HG03432 (cell line): ENCODE measurements at regions not wholly inside any gene's neighbourhood (a gene's known extent, or its start where the extent isn't known, plus 50 kb on each side); places are given as distances from the start of the nearest gene placed in this dataset.
"Not testable (repeated sequence)": the region's sequence is repeated elsewhere in the genome, so short reads cannot be mapped to it uniquely, and the experiment has no call there.

Experiments
- ATAC-seq: cut with Tn5 transposase; IDR thresholded peaks from one replicate; pipeline ENCODE4 v1.9.1; 2021; ENCODE audit warnings: mild to moderate bottlenecking, moderate library complexity; ENCODE audit not compliant: unreplicated experiment

- ATAC-seq = no peak
These were observed 258.1 kb upstream of the GK2 start for GRCh38 chr4:79666112-79666511.

- no peak for ATAC-seq
These were observed 255.8 kb upstream of the GK2 start for GRCh38 chr4:79663865-79664264.

- ATAC-seq = no peak
These were observed 255.1 kb upstream of the GK2 start for GRCh38 chr4:79663141-79663540.

- ATAC-seq = no peak
These were observed 254.6 kb upstream of the GK2 start for GRCh38 chr4:79662651-79663050.

DNA sequence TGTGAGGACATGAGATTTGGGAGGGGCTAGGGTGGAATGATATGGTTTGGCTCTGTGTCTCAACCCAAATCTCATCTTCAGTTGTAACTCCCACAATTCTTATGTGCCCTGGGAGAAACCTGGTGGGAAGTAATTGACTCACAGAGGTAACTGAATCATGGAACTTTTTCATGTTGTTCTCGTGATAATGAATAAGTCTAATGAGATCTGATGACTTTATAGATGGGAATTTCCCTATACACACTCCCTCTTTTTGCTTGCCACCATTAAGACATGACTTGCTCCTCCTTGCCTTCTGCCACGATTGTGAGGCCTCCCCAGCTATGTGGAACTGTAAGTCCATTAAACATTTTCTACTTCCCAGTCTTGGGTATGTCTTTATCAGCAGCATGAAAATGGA, 253.2 kb upstream of the GK2 start:
- no peak for ATAC-seq

- not testable (repeated sequence) for ATAC-seq
These were observed 251.4 kb upstream of the GK2 start for GRCh38 chr4:79659308-79659870.

DNA sequence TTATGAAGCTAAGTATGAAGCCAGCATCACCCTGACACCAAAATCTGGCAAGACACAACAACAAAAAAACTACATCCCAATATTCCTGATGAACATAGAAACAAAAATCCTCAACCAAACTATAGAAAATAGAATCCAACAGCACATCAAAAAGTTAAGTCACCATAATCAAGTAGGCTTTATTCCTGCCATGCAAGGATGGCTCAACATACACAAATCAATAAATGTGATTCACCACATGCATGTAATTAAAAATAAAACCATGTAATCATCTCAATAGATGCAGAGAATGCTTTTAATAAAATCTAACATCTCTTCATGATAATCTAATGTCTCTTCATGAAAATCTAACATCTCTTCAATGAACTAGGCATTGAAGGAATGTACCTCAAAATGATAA, 249.4 kb upstream of the GK2 start:
- ATAC-seq = no peak

GRCh38 chr4:79653871-79654270, 245.8 kb upstream of the GK2 start:
- no peak for ATAC-seq

GRCh38 chr4:79652738-79653137, 244.7 kb upstream of the GK2 start:
- no peak for ATAC-seq

GRCh38 chr4:79652232-79652631, 244.2 kb upstream of the GK2 start:
- no peak for ATAC-seq

DNA sequence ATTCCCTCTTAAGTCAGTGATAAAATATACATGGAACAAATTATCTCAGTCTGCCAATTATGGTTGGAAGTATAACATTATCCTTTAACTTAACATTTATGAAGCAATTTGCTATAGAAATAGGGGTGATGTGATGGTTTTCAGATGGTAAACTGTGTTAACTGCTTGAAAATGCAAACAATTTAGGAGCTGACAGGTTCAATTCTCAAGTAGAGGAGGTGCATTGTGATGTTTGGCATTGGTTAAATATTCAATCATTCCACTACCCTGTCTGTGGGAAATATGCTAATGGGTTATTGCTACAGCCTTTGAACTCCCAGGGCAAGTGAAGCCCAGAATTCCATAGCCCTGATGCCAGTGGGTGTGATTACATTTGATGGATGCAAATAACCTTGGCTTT, 243.4 kb upstream of the GK2 start:
- no peak for ATAC-seq

DNA sequence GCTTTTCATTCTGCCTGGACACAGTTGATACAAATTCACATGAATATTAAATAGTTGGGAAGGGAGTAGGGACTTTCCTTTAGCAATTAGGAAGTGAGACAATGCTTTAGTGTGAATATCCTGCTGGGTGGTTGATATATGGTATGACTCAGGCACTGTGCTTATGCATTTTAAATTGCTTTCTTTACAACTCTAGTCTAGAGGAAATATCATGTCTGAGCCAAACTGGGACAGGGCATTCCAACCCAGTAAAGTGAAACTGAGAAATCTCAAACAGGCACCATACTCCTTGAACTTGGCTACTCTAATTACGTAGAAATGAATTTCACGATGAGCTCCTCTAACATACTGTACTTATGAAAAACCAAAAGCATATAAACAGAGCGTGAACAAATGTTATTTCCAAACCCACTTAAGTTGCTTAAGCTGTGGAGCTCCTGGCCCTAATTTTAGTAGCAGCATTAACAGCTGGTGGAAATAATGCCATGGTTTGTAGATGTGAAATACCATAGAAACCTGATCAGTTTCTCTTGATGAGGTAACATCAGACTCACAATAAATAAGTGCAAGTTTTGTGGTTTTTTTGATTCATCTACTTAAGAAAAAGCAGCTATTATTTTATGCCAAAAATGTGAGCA, 242.9 kb upstream of the GK2 start:
- ATAC-seq = no peak

GRCh38 chr4:79650217-79650616, 242.2 kb upstream of the GK2 start:
- ATAC-seq = no peak

GRCh38 chr4:79645942-79646341, 237.9 kb upstream of the GK2 start:
- no peak for ATAC-seq

DNA sequence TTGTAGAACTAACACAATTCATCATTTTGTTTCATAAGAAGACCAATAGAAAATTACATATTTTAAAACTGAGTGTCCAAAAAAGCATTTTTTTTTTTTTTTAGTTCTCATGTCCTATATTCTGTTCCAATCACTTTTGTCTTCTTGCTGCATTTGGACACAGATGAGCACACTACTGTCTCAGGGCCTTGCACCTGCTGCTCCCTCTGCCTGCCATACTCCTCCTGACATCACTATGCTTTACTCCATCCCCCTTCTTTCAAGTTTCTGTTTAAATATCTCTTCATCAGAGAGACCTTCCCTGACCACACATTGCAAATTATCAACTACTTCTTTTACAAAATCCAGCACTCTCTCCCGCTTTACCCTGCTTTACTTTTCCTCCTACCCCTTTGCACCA, 230.7 kb upstream of the GK2 start:
- no peak for ATAC-seq

DNA sequence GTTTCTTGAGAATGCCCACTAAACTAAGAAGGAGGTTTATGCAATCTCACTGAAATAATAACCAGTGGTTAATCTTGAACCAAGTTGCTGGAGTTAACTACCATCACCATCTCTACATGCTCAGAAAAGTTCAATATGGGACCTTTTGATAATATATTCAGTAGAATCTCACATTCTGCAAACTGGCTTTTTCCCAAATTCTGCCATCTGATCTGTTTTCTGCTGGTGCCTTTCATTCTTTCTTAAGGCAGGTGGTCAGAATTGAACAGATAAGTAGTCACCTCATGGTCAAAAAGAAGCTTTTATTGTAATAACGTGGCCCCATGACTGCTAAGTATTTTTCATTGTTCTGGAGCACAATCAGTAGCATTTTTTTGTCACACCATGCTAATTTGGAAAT, 229.0 kb upstream of the GK2 start:
- ATAC-seq = no peak

DNA sequence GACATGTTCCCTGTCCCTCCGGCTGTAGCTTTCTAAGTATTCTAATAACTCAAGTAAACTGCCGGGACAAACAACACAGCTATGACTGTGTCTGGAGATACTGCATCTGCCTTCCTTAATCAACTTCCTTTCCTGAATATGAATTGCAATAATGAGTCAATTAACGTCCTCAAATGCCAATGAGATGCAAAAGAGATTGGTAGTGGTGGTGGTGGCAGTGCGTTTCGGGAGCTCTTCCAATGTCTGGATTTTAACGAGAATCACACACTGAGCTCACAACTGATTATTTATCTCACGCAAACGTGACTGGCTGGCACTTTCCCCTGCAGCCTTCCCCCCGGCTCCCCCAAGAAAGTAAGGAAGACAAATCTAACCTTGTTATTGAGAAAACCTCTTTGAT, 226.1 kb upstream of the GK2 start:
- no peak for ATAC-seq

DNA sequence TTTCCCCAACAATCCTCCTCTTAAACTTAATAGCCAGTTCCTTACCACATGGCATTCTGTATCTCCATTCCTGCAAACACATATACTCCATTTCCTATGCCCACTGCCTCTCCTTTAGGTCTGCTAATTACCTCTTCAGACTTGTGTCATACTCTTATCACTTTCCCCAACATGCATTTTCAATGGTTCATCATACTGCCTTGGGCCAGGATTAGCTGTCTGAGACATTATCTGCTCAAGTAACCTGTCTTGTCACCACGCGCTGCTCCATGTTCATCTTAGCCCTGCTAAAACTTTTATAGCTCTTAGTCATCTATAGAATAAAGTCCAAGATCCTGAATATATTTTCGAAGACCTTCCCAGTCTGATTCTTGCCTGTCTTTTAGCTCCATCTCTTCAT, 224.1 kb upstream of the GK2 start:
- ATAC-seq = no peak

DNA sequence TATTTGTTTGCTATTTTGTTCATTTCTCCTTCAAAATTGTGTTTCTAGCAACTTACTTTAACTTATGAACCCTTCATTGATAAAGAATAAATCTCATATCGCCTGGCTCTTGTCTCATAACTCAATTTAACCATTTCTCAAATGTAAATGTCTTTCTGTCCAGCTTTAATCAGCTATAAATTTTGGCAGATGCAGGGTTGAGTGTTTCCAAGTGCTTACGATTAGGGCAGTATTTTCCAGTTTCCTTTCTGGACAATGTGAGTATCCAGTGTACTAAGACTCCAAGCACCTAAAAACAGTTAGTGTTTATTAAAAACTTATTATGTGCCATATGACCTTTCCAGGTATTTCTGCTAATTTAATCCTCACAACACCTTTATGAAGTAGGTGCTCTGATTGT, 218.6 kb upstream of the GK2 start:
- no peak for ATAC-seq

DNA sequence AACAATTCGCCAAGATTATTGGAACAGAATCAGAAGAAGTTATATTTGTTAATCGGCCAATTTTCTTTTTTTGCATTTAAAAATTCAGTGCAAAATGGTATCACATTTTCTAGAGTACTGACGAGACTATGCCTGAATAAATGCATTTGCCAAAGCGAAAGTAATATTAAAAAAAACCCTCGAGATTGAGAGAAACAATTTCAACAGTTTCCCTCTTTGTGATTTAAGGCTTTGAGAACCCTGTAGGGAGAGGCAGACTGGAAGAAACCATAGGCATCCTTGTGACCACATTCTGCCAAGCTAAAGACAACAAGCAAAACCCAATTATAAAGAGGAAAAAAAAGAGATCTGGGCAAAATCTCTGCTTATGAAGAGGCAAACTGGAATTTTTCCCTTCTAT, 218.1 kb upstream of the GK2 start:
- ATAC-seq = no peak

DNA sequence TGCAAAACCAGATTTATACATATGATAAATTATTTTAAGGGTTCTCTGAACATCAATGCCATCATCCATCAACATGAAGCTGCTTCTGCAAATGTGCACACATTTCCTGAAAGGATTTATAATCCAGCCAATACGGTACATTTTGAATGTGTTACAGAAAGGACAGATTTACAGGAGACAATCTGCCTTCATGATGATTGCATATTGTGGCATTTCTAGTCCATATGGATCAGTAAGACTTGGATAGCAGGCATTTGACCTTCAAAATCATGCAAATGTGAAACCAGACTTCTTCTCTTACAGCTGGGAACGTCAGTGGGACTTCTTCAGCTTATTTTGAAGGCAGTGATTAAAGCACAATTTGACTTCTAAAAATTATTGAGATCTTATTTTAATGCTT, 217.3 kb upstream of the GK2 start:
- ATAC-seq = no peak

DNA sequence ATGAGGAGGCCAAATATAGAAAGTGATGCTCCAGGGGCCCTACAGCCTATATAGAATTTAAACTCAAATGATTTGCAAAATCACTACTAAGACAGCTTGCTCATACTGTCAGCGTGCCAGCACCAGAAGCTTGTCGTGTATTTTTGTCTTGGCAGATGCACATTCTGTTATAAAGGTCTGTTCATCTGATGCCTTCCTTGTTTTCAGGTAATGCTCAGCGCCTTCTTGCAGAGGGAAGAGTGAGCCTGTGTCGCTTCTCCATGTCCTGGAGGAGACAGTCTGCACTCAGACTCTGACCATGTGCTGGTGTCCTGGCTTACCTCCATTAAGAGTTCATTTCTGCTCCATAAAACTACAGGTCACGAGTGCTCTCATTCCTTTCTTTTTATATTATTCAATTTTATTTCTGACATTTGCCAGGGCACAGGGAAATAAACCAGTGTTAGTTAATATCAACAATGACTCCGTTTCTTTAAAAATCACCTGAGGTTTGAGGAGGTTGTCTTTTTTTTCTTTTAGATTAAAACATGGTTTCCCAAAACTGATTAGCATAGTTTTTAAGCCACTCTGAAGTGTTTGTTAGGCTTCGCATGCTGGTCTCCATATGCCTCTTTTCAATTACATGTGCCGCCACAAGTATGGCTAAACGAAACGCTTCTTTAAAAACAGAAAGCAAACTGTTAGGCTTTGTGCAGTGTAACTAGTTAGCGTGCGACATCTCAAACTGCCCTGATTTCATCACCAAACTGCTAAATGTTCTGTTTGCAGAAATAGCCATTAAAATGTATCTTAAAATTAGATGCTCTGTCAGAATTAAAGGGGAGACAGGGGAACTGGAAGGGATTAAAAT, 215.2 kb upstream of the GK2 start:
- ATAC-seq = no peak
